Right ventricle myocardium superior (tissue), 1 donor: ENCODE measurements at regions not wholly inside any gene's neighbourhood (a gene's known extent, or its start where the extent isn't known, plus 50 kb on each side); places are given as distances from the start of the nearest gene placed in this dataset.
"Not testable (repeated sequence)": the region's sequence is repeated elsewhere in the genome, so short reads cannot be mapped to it uniquely, and the experiment has no call there.

Experiments used
- ATAC-seq: fragments of 200-7000 bp; cut with Tn5 transposase; one replicate; pipeline ENCODE4 v1.9.1; 2020; ENCODE audit warnings: mild to moderate bottlenecking; ENCODE audit not compliant: poor library complexity
- DNase-seq: peaks from one replicate; pipeline ENCODE4 v3.0.0-alpha.2; 2020
- intact Hi-C: fragments of 100-400 bp; cut with DNase I; formaldehyde crosslinking; loops from one replicate; pipeline ENCODE4 v1.11.2; 2022
- donor health status: DM: no; HTN: yes; CAD: no; lungs with severe emphysema.

DNA sequence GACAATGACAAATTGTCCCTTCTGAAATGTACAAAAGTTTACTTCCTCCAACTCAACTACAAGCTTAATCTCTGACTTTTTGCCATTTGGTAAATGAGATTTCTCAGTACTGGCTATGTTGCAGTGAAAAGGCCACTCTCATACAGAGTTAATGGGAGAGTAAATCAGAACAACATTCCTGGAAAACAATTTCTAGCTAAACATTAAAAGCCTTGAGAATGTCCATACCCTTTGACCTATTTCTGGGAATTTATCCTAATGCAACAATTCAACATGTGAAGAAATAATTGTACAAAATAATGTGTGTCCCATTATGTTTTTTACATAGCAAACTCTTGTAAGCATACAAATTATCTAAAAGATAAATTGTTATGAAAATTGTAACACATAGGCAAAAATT is 56.3 kb upstream of the SPEF2 start:
- no peak for DNase-seq
- intact Hi-C loops = no loop called here
- no peak for ATAC-seq

DNA sequence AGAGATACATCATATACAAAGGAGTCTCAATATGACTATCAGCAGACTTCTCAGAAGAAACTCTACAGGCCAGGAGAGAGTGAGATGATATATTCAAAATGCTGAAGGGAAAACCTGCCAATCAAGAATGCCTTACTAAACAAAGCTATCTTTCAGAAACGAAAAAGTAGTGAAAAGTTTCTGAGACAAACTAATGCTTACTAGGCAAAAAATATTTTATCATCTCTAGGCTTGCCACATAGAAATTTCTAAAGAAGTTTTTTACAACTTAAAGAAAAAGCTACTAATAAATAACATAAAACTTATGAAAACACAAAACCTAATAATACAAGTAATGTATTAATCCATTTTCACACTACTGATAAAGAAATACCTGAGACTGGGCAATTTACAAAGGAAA is 59.9 kb upstream of the SPEF2 start:
- intact Hi-C loops = no loop called here
- DNase-seq (no peak), ATAC-seq (no peak)

DNA sequence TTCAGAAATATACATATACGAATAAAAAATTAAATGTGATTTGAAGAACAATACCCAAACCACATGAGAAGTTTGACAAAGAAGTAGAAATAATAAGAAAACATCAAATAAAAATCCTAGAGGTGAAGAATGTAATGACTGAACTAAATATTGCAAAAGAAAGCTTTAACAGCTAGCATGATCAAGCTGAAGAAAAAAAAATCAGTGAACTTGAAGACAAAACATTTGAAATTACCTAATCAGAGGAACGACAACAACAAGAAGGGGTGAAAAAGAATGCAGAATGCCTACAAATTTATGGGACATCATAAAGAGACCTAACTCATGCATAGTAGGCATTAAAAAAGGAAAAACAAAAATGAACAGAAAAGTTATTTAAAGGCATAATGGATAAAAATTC is 60.5 kb upstream of the SPEF2 start:
- DNase-seq (no peak), ATAC-seq (no peak)
- intact Hi-C loops = no loop called here

DNA sequence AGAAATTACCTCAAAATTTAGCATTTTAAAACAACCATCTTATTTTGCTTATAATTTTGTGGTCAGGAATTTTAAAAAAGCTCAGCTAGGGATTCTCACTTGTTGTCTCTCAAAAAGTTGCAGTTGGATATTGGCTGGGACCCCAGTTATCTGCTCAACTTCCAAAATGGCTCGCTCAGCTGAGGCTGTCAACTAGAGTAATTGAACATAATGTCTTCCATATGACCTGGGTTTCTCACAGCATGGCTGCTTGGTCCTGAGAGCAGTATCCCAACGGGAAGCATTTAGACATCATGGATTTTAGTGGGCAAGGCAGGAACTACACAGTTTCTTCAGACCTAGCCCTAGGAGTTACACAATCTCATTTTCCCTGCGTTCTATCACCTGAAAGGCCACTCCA is 63.6 kb upstream of the SPEF2 start:
- no peak for ATAC-seq
- no peak for DNase-seq
- intact Hi-C loops = no loop called here

DNA sequence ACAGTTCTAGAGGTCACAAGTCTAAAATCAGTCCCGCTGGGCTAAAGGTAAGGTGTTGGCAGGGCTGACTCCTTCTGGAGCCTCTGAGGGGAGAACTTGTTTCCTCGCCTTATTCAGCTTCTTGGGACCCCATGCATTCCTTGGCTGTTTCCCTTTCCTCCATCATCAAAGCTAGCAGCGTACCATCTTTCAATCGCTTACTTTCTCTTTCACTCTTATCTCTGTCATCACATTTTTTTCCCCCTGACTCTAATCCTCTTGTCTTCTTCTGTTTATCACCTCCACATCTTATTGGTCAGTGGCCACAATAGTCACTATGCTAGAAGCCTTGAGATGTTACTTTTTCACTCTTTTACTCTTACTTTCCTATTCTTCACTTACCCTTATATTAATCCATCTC is 72.5 kb upstream of the SPEF2 start:
- DNase-seq (no peak), ATAC-seq (no peak)
- intact Hi-C loops = no loop called here

DNA sequence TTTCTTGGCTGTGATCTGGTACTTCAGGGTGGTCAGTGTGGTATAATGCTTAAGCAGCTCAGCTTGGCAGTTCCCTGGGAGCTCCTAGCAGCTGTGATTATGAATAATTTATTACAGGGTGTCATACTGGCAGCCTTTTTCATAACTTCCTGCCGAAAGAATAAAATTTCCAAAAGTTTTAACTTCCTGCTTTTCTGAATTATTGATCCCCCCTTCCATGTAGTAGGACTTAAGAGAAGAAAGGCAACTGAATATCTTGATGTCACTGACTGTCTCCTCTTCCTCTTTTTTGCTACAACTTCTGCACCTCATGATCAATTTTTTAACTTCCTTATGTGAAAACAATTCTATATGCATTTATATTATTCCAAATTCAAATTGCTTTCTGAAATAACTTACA is 74.3 kb upstream of the SPEF2 start:
- ATAC-seq (no peak), DNase-seq (no peak)
- intact Hi-C loops = no loop called here

DNA sequence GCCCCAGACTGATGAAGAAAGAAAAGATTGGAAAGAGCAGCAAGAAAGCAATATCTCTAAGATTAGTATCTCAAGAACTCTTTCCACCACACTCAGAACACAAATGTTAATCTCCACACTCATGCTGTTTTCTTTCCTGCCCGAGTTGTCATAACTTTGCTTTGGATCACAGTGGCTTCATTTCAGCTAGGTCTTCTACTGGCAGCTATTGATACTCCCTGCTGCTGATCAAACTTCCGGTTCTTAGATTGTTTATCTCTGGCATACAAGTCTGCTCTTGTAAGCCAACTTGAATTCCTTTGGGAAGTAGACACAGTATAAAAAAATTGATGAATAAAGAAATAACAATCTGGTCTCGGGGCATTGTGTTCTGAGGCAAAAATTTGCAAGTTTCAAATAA is 77.7 kb upstream of the SPEF2 start:
- intact Hi-C loops = no loop called here
- ATAC-seq (no peak), DNase-seq (no peak)

DNA sequence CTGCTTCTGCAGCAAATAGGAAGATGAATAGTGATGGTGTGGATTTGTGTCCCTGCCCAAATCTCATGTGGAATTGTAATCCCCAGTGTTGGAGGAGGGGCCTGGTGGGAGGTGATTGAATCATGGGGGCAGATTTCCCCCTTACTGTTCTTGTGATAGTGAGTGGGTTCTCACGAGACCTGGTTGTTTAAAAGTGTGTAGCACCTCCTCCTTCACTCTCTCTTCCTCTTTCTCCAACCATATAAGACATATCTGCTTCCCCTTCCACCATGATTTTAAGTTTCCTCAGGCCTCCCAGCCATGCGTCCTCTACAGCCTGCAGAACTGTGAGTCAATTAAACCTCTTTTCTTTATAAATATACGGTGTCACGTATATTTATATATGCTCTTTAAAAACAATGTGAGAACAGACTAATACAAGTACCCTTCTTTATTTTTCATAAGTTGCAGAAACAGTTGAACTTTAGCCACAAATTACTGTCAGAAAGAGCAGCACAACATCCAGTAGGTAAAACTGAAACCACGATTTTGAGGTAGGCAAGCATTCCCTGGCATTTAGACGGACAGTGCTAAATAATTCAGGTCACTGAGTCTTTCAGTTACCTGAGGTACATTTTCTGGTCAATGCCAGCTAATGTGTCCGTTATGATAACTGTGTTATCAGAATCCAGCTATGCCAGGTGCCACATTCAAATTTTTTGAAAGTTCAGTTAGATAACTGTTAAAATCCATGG is 79.3 kb upstream of the SPEF2 start:
- DNase-seq = no peak
- ATAC-seq = no peak
- intact Hi-C loops = no loop called here

DNA sequence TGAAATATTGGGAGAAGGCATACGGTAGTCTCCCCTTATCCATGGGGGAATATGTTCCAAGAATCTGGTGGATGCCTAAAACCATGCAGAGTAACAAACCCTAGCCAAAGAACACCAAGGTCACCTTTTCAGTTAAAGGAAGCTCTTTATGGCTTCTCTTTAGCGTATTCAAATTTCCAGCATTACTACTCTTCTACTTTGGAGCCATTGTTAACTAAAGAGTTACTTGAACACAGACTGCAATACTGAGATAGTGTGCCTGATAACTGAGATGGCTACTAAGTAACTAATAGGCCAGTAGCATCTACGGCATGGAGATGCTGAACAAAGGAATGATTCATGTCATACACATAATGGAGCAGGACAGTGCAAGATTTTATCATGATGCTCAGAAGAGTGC is 84.5 kb upstream of the SPEF2 start:
- intact Hi-C loops = no loop called here
- ATAC-seq = no peak
- DNase-seq = no peak

DNA sequence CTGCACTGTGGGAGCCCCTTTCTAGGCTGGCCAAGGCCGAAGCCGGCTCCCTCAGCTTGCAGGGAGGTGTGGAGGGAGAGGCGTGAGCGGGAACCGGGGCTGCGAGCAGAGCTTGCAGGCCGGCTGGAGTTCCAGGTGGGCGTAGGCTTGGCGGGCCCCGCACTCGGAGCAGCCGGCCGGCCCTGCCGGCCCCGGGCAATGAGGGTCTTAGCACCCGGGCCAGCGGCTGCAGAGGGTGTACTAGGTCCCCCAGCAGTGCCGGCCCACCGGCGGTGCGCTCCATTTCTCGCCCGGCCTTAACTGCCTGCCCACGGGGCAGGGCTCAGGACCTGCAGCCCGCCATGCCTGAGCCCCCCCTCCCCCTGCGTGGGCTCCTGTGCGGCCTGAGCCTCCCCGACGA is 86.1 kb upstream of the SPEF2 start:
- ATAC-seq, DNase-seq, intact Hi-C loops: not testable (repeated sequence)

DNA sequence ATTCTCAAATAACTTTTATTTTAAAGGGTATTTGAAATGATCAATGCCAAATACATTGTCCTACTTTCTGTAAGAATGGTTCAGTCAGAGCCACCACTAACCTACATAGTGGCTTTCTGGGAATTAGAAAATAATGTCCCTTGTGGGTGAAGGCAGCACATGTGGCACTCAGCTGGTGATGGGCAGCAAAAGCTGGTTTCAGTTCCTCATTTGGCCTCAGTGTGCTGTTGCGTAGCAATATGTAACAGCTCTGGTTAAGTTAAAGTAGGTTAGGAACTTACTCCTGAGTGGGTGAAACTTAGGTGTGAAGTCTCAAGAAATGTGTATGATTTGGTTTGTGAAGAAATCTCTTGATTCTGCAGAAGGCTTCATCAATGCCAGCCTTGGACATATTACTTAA is 99.6 kb upstream of the SPEF2 start:
- intact Hi-C loops = no loop called here
- ATAC-seq = no peak
- no peak for DNase-seq

DNA sequence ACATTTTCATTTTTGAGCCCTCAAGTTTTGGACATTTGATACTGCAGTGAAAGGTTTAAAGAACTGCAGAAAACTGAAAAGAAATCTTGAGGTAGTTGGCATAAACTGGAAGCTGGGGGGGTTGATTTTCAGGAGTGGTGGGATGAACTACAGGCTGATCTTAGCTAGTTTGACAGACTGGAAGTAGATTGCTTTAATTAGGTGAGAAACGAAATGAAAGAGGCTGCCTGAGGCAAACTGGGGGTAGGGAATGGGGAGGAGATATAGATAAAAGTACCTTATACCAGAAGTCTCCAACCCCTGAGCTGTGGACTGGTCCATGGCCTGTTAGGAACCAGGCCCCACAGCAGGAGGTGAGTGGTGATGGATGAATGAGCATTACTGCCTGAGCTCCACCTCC is 101.4 kb upstream of the SPEF2 start:
- no peak for ATAC-seq
- intact Hi-C loops = no loop called here
- no peak for DNase-seq

DNA sequence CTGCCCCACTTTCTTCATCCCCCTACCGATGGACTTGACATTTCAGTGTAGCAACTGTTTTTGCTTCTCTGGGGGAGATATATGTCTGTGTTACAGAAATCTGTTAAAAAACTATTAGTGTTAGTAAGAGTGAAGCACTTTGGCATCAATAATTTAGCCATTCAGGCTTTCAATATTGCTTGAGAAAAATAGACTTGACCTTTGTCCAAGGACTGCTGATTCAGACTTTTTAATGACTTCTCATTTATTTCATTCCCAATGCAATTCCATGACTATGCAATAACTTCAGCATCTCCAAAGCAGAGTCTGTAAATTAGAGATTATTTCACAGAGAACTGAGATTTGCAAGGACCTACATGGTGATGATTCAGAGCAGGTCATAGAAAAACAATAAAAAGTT is 104.1 kb upstream of the SPEF2 start:
- no peak for ATAC-seq
- intact Hi-C loops = no loop called here
- no peak for DNase-seq

DNA sequence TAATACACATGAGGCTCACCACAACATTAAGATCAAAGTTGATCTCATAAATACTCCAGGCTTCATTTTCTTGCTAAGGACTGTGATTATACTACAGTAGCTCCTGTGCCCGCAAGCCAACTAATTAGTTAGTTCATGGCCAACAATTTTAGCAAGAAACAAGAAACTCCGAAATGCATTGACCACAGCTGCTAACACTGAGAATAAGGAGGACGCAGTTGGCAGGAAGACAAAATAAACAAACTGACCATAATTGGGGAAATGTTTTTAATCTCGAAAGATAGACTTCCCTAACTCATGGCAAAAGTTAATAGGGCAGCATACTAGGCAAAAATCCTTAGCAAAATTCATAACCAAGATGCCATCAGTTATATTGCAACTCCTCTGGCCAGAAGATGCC is 115.5 kb upstream of the SPEF2 start:
- DNase-seq = no peak
- intact Hi-C loops = no loop called here
- ATAC-seq = no peak

DNA sequence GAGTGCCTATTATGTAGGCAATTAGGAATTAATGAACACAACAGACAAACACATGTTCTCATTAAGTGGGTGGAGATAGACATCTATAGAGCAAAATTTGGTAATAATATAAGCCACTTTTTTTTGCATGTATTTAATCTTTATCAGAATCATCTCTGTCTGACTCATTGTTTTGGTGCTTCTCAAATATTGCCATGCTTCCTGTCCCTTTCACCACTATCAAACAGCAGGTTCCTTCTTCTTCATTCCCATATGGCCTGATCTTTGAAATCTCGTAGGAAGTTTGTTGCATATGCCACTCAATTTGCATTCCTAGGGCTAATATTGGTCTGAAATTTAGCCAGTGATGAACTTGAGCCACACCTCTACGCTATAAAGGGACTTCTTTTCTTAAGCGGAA is 128.9 kb upstream of the SPEF2 start:
- no peak for ATAC-seq
- intact Hi-C loops = no loop called here
- no peak for DNase-seq

DNA sequence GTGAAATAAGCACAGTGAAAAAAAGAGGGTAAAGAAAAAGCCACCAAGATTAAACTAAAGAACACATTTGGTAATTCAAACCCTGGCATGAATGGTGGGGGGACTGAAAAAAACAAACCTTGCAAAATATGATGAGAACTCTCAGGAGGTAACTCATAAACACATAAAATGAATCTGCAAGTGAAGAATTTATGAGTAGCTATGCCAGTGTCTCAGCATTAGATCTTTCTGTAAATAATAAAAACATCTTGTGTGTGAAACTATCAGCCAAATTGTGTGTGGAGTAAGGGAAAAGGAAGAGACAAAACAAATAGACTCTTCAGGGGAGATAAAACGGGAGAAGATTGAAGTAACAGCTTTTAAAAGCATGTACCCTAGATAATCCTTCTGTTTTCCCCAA is 129.6 kb upstream of the SPEF2 start:
- intact Hi-C loops = no loop called here
- ATAC-seq = no peak

DNA sequence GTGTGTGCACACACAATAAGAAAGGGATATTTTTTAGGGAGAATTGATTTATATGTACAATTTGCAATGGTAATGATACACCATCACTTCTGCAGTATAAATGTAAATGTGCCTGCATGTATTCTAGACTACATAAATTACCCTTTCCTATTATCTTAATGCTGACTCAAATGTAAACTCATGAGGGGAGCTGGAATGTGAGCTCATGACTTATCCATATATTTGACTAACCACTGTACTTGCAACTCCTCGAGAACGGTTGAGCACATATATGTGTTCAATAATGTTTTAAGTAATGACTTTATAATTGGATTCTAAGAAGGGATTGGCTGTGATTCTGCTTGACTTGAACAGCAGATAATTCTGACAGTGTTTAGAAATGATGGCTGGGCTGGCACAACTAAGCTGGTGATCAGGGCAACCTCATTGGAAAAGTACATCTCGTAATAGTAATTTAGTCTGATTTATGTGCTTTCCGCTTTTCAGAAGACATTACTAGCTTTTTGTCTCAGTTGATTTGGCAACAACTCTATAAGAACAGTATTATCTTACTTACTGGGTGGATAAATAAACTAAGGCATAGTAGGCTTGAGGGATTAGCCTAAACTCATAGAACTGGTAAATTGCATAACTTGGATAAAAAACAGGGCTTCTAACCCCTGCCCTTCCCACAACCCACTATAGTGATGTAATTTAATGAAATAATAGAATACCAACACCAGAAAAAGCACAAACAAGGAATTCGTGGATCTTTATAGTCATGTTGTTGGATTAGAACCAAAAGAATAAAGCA is 130.2 kb upstream of the SPEF2 start:
- DNase-seq = no peak
- ATAC-seq = no peak
- intact Hi-C loops = no loop called here

More for the DNA sequence above, 129.6 kb upstream of the SPEF2 start:
- no peak for DNase-seq

DNA sequence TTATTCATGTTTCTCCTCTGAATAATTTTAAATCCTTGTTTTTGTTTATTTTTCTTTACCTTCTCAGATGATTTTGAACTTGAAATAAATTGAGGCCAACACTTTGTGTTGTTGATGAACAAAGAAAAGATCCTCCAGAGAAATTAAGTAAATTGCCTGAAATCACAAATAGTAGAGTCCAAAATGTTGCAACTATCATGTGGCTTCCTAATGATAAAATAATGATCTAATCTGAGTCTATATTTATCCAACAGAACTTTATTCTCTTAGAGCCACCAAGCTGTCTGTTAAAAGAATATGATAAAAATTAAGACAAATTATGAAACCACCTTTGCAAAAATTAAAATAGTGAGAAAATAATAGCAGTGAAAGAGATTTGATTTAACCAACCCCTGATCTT is 132.2 kb upstream of the SPEF2 start:
- intact Hi-C loops = no loop called here
- ATAC-seq = no peak
- DNase-seq = no peak

DNA sequence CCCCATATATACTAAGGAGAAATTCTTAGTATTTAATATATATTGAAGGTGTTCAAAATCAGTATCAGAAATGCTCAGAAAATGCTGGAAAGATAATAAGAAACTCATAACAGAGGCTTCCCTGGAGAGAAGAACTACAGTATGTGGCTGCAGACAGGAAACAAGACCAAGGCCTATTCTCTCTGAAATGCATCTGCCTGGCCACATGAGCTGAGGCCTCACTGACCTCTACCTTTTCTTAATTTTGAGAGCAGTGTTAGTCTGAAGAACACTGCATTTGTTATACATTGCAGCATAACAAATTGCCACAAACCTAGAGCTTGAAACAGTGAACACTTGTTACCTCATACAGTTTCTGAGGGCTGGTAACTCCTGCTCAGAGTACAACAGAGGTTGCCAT is 133.4 kb upstream of the SPEF2 start:
- DNase-seq = no peak
- no peak for ATAC-seq
- intact Hi-C loops = no loop called here

DNA sequence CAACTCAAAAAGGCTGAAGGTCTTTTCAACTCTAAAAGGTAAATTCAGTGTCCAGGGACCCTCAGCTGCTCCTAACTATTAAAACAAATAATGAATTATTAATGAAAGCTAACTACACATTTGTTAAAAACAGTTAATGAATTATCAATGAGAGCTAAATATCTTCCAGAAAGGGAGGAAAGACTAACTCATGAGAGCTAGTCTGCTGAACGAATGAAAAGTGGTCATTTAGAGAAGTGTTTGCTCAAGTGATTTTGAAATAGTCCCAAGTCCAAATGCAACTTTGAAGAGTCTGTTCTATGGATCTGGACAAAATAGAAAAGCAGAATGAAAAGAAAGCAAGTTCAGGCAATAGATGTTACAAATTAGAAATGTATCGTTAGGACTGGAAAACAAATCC is 133.9 kb upstream of the SPEF2 start:
- DNase-seq = no peak
- no peak for ATAC-seq
- intact Hi-C loops = no loop called here

DNA sequence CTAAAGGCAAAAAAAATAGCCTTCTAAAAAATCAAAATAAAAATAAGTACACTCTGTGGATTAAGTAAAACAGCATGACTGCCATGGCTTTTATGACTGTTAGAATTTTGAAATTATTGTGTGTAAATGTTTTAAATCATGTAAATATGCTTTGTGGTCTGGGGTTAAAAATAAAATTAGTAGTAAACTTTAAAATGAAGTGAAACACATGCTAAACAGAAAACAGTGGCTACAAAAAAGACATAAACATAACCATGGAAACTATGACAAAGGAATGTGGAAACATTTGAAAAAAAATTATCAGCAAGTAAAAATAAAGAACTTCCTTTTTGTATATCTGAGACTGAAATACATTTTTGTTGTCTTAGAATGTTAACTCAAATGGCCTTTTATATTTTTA is 134.5 kb upstream of the SPEF2 start:
- ATAC-seq = no peak
- intact Hi-C loops = no loop called here
- DNase-seq = no peak
